IPS-NIHi7 (cell line): ENCODE measurements at regions not wholly inside any gene's neighbourhood (a gene's known extent, or its start where the extent isn't known, plus 50 kb on each side); places are given as distances from the start of the nearest gene placed in this dataset.
A peak's percentile ranks its signal among the peaks of the same experiment; 100 is the strongest.

Experiments used
- DNase-seq: peaks from one replicate; pipeline ENCODE4 v3.0.0; 2012; ENCODE audit warnings: mixed read lengths; ENCODE audit errors: extremely low spot score

DNA sequence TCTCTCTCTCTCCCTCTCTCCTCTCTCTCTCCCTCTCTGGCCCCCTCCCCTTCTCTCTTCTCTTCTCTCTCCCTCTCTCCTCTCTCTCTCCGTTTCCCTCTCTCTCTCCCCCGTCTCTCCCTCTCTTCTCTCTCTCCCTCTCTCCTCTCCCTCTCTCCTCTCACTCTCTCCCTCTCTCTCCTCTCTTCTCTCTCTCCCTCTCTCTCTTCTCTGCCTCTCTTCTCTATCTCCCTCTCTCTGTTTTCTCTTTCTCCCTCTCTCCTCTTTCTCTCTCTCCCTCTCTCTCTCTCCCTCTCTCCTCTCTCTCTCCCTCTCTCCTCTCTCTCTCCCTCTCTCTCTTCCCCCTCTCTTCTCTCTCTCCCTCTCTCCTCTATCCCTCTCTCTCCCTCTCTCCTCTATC, 98.3 kb upstream of the FGF3 start:
- DNase-seq = no peak

GRCh38 chr11:69918231-69918937, 99.2 kb upstream of the FGF3 start:
- no peak for DNase-seq

DNA sequence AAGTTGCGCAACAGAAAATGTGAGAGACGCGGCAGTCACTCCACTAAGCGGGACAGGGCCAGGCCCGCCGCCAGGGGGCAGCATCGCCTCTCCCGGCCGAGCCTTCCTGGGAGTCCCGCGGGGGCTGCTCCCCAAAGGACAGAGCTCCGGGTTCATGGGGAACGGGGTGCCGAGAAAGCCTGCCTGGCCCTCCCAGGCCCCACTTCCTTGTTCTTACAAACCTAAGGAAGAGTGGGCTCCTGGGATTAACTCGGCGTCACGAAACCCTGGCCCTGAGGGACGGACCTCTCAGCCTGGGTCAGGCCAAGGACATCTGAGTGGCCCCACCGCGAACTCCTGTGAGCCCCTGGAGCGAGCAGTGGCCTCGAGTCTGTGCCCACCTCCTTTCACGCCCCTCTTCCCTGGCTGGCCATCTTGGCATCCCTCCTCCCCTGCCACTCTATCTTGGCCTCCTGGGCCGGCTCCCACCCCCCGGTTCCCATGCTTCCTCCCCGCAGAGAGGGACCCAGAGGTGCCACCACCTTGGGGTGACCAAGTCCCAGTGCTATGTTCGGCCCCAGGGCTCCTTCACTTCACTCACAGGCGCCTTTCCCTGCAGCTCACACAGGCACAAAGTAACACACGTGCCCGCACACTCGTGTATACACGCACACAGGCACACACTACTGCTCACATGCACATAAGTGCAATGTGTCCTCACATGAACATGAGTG, 99.9 kb upstream of the FGF3 start:
- peak; percentile 89 for DNase-seq

- no peak for DNase-seq
These were observed 100.6 kb upstream of the FGF3 start for GRCh38 chr11:69919659-69920344.

DNA sequence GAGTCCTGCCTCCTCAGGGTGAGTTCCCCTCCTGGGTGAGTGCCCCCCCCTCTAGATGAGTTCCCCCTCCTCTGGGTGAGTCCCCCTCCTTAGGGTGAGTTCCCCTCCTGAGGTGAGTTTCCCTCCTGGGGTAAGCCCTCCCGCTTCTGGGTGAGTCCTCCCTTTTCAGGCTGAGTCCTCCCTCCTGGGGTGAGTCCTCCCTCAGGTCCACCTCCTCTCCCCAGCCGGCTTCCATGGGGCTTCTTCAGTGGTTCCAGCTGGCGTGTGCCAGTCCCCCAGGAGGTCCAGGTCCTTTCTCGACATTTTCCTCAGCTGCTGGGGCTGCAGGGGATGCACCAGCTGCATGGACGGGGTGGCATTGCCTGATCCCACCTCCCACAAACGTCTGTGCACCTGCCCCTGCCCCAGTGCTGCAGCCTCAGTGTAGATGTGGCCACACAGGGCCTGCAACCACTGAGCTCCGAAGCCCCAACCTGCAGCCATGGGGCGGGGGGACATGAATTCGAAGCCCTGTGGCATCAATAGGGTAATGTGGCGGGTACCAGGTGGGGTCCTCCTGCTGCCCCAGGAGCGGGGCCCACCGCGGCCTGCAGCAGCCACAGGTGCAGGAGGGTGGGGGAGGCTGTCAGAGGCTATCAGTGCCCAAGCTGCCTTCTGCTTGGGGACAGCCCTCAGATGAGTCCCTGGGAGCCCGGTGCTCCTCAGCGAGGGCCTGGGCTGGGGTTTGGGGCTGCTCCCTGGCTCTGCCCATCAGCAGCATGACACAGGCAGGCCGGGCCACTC, 101.3 kb upstream of the FGF3 start:
- no peak for DNase-seq

DNA sequence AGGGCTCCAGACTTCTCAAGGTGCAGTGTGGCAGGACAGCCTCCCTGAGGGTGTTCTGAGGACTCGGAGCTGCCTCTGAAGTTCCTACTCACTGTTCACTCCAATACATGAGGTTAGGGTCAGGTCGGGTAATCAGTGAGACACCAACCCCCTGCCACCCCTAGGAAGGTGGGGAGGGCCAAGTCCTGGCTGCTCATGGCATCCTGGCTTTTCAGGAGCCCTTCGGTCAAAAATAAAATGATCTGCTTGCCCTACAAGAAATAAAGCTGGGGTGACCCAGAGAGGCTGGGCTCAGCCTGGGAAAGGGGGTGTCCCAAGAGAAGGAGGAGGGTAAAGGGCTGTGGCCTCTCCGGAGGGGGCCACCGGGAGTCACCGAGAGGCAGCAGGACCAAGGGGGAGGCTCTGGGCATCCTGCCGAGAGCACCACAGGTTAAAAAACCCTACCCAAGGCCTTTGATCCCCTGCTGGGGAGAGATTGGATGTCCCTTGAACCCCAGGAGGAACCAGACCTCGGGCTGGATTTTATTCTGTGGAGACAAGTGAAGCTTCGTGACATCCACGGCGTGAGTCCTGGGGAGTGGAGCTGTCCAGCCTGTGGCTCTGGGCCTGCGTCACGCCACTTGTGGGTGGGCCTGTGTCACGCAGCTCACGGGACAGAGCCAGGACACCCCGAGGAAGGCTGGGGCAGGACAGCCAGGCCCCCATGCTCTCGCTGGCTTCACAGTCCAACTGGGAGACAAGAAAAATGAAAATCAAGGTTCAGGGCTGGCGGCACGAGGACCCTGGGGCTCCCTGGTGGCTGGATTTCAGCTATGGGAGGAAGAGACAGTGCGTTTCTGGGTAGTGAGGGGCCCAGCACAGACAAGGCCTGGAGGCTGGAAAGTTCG, 102.2 kb upstream of the FGF3 start:
- DNase-seq = no peak

GRCh38 chr11:69922015-69922595, 102.9 kb upstream of the FGF3 start:
- peak; percentile 30 for DNase-seq

GRCh38 chr11:69922596-69923111, 103.4 kb upstream of the FGF3 start:
- DNase-seq = no peak

- no peak for DNase-seq
These were observed 104.0 kb upstream of the FGF3 start for GRCh38 chr11:69923196-69923595.

DNA sequence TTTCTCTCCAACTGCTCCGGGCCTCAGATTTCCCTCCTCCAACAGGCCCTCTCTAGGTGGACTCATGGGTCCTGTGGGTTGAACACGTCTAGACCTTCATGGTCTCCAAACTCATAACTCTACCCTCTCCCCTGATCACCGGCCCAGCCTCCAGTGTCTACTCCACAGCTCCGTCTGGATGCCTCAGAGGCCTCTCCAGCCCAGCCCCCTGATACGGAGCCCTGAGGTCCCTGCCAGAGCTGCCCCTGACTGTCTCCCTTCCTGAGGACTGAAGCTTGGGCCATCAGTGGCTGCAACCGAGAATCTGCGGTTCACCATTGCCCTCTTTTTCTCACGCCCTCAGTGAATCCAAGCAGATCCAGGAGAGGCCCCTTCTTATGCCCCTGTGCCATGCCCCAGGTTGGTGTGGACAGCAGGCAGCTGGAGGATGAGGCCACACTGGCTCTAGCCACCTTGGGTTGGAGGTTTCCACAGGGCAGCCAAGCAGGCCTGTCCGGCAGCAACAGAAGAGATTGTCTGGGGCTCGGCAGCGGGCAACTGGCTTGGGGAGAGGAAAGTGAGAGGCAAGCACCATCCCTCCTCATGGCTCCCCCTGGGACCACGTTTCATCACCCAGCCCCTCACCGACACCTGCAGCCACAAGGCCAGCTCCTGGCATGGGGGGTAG, 104.6 kb upstream of the FGF3 start:
- DNase-seq = no peak

GRCh38 chr11:69924308-69925161, 105.3 kb upstream of the FGF3 start:
- DNase-seq = no peak

GRCh38 chr11:69925366-69926196, 106.4 kb upstream of the FGF3 start:
- DNase-seq = no peak

GRCh38 chr11:69926376-69927050, 107.3 kb upstream of the FGF3 start:
- no peak for DNase-seq

DNA sequence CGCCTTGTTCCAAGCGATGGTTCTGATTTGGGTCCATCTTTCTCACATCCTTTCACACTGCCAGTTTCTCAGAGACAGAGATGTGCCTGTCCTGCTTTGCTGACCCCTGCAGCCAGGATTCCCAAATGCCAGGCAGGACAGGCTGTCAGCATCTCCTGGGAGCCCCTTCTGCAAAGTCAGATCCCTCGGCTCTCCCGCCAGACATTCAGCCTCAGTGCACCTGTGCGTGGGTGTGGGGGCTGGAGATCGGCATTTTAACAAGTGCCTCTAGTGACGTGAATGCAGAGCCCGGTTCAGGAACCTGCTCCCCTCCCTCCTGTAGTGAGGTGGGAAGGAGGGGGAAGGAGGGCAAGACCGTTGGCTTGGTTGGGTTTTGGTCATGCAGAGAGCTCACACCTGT, 108.9 kb upstream of the FGF3 start:
- DNase-seq = no peak

- DNase-seq = no peak
These were observed 109.8 kb upstream of the FGF3 start for GRCh38 chr11:69928975-69929374.

DNA sequence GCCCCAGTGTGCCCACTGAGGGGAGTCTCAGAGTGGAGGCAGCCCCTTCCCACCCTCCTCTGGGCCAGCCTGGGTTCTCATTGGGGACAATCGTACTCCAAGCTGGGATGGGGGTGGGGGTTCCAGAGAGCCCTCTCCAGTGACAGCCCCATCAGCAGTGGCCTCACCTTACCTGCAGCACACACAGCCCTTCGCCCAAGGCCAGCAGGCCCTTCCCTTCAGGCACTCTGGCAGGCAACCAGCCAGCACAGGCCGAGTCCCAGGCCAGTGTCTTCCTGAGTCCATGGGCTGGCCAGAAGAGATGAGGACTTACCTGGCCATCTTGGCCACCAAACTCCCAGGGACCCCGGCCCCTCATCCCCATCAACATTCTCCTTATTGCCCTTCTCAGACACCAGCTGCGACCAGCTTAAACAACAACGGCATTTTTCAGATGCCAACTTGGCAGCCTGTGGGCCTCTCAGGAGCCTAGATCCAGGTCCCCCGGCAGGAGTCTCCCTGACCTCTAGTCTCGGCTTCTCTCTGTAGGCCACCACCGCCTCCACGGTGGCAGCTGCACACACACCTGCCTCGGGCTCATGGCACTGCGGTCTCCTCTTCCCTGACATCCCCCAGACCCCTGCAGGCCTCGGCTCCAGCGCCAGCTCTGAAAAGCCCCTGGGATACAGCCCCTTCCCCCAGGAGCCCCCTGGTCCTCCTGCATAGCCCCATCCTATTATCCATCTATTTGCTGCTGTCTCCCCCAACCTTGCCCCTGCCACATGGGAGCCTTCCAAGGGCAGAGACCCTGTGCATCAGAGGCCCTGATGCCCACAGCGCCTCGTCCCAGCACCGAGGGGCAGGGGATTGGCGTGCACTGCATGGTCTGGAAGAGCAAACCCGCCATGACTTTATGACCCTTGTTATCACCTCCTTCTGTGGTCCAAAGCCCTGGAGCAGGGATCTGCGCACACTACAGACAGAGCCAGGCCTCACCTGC, 111.2 kb upstream of the FGF3 start:
- DNase-seq = no peak
